OCI-LY3 (cell line): ENCODE measurements at regions not wholly inside any gene's neighbourhood (a gene's known extent, or its start where the extent isn't known, plus 50 kb on each side); places are given as distances from the start of the nearest gene placed in this dataset.

Source experiments
- CTCF ChIP-seq: fragments of 200-600, 300-600 bp; sonication (generic); IDR thresholded peaks from 2 replicates; pipeline ENCODE4 v1.5.1; 2014; ENCODE audit warnings: antibody characterized with exemption, low read length, low read depth
- EZH2phosphoT487 ChIP-seq: fragments of 200-600 bp; shearing (Covaris generic); IDR thresholded peaks from 2 replicates; pipeline ENCODE4 v1.6.1; 2018; ENCODE audit warnings: antibody characterized with exemption, mixed run types, low read depth

DNA sequence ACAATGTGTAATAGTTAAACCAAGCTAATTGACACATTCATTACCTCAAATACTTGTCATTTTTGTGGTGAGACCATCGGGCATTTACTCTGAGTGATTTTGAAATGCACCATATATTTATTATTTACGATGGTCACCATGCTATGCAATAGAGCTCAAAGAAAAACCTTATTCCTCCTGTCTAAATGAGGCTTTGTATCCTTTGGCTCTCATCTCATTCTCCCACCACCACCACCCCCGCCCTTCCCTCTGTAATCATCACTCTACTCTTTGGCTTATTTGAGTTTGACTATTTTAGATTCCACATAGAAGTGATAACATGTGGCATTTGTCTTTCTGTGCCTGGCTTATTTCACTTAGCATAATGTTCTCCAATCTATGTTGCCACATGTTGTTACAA is 124.9 kb downstream of the CYSLTR2 start:
- no peak for TF ChIP-seq CTCF
- TF ChIP-seq EZH2phosphoT487: no peak
